Inflammatory macrophage treated with lipopolysaccharide for 1 hour (primary cell): ENCODE measurements at regions not wholly inside any gene's neighbourhood (a gene's known extent, or its start where the extent isn't known, plus 50 kb on each side); places are given as distances from the start of the nearest gene placed in this dataset.
"Not testable (repeated sequence)": the region's sequence is repeated elsewhere in the genome, so short reads cannot be mapped to it uniquely, and the experiment has no call there.

ENCODE experiments used
- DNase-seq, 2 donors: peaks; one replicate each; pipeline ENCODE4 v3.0.0-alpha.2; 2020 to 2022

DNA sequence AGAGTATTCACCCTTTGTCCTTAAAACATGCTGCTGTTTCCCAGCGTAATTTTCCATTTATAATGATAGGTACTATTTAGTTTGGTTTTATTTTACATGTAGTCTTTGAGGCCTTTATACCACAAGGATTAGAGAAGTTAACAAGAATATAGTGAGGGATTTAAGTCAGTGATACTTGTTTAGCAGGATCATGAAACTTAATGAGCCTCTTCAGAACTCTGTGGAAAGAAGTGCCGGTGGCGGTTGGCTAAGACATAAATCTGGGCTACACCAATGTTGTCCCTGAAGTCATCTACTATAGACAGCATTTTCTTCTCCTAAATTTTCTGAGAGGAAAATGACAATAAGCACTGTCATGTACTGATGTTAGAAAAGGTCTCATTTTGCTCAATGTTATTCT lies 1226.0 kb upstream of the SEL1L start:
- no peak for DNase-seq

DNA sequence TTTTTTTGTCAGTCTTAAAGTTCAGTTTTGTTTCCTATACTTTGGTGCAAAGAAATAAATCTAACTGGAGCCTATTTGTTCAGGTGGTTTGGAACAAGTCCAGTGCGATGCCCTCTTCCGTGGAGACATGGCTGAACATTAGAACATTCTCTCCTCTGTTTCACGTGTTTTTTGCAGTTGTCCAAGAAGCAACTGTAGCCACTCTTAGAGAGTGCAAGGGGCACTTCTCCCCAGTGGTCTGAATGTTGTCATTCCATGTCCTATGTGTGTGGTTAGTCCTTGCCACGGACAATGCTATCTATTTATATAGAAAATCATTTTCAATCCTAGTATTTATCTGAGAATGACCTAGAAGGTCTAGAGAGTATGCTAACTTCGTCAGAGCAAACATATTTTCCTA lies 1232.5 kb upstream of the SEL1L start:
- DNase-seq, result no peak

DNA sequence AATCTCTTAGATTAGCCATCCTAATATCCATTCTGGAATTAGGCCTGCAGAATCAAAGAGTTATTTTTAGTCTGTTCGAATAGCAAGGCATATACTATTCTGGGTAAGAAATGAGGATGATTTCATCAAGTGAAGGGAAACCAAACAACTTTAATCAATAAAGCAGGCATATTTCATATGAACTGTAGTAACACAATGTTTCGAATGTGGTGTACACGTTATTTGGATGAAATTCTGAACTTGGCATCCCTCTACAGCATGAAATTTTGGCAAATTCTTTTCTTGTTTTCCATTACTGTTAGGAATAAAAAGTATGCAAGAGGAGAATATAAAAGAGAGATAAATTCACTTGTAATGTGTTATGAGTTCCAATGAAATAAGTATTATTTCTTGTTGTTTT lies 1233.3 kb upstream of the SEL1L start:
- no peak for DNase-seq

DNA sequence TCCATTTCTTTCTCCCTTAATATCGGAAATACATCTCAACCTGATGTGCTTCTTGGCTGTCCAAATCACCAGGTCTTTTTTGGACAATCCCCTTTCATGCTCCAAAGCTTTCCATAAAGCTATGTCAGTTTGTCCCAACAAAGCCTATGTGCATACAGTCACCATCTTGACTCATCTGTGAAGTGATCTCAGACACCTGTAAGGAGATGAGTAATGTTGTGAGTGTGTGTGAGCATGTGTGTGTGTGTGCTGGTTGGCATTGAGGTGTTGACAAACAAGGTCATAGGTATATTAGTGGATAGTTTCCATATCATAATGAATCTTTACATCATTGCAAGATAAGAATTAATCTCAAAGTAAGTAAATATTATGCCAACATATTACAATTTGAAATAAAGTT lies 1243.3 kb upstream of the SEL1L start:
- DNase-seq, result no peak

DNA sequence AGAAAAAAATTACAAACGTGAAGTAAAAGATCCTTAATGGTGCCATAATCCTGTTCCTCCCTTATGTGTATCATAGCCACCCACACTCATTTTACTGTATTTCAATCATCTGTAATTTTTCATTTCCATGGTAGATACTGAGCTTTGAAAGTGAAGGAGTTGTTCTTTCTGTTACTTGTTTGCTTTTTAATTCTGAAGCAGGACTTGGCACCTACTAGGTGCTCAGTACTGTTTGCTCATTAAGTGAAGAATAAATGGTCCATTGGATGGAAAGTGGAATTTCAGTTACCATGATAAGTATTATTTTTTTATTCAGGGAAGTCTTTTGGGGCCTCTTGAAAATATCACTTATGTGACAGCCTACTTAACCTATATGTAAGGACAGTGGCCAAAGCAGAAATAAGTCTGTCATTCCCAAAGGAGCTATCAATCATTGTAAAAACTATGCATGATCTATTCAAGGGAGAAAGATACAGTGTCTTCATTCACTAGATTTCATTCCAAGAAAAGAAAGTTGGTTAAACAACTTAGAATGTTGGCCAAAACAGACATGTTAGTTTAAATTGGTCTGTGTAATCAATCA lies 1244.4 kb upstream of the SEL1L start:
- no peak for DNase-seq

DNA sequence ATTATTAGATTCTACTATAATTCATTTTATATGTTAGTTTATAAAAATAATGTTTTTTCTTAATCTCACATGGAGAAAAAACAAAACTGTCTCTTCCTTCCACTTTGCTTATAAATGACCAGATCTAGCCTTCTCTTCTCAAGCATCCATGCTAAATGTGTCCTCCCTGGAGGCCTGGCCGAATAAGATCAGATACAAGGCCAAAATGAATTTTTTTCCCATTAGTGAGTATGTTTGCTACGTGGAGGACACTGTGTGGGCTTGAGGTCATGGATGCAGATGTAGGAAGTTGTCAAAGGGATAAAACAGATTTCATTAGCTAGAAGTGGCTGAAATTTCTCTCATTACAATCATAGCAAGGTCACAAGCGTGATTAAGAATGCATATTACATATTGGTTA lies 1244.9 kb upstream of the SEL1L start:
- no peak for DNase-seq

DNA sequence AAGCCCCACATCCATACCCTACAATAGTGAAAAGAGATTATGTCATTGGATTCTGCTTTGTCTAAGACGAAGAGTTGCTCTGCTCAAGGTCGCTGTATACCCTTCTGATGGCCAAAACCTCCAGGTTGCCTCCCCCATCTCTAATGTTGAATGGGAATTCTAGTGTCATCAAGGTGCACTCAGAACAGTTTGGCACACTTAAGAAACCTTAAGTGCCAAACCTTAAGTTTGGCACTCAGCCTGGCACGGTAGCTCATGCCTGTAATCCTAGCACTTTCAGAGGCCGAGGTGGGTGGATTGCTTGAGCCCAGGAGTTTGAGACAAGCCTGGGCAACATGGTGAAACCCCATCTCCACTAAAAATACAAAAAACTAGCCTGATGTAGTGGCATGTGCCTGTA lies 1245.6 kb upstream of the SEL1L start:
- no peak for DNase-seq

DNA sequence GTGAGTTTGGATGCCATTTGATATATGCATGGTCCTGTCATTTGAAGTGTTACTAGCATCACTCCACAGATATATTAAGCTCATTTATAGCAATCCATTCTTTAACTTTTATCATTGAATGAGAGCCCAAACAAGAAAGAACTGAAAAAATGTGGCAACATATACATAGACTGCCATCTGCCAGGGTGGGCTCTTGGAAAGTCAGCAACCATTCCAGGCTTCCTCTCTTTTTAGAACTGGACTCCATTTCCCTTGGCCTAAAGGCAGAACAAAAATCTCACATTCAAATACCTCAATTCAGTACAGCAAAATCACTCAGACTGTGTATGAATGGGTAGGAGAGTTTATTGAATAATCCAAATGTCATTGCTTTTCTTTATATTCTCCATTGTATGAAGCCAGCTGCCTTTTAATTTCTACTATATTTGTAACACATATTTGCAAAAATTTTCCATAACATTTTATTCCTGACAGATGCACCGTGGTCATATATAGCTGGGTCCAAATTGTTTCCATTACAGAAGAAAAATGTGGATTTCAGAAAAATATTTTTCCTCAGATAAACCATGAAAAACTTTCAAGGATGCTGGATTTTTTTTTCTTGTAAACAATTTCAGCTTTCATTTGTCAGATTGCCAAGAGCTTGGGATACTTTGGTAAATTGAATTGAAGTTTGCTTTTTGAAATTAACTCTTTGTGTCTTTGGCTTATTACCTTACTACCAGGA lies 1252.3 kb upstream of the SEL1L start:
- DNase-seq, result no peak

DNA sequence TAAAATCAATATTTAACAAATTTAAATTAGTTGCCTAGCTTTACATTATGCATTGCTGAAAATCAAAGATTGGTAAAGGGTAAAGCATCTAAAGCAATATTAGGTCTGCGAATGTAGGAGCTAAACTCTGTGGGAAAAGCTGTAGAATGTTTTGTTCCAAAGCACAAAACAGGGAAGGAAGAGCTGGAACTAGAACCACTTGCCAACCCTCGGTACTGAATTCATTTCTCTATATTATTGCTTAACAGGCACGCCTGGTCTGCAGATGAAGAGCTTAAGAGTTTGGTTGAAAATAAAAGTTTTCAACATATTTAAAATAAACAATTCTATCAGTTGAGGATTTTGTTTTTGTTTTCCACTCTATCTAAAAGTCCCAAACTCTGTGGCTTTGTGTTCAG lies 1252.8 kb upstream of the SEL1L start:
- no peak for DNase-seq

DNA sequence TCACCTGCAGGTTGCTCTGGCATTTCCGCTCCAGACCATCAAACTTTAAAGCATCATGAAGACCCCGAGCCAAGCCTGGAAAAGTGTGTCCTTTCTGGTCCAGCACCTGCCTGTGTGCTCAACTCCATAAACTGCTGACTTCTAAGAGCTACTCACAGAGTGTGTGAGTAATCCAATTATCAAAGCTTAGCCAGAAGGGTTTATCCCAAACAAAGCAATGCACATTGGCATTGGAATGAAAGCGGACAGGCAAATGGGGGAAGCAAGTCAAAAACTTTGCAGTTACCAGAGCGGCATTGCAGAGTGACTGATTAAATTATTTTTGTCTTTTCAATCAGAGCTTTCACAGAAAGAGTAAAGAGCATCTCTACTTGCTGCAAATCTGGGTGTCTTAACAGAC lies 1262.4 kb upstream of the SEL1L start:
- DNase-seq, result no peak

DNA sequence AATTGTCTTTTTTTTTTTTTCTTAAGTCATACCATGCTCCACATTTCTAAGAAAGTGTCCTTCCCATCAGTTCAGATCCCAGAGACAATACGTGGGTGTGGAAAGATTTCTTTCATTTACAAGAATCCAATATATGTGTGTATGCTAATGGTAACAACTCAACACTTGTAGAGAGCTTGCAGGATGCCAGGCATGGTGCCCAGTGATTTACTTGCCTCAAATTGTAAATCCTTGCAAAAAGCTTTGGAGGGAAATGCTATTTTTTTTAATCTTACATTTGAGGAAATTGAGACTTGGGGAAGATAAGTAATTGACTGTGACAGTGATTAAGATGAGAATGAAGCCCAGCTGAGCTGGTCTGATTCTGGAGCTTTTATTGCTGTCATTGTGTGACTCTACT lies 1264.6 kb upstream of the SEL1L start:
- no peak for DNase-seq

DNA sequence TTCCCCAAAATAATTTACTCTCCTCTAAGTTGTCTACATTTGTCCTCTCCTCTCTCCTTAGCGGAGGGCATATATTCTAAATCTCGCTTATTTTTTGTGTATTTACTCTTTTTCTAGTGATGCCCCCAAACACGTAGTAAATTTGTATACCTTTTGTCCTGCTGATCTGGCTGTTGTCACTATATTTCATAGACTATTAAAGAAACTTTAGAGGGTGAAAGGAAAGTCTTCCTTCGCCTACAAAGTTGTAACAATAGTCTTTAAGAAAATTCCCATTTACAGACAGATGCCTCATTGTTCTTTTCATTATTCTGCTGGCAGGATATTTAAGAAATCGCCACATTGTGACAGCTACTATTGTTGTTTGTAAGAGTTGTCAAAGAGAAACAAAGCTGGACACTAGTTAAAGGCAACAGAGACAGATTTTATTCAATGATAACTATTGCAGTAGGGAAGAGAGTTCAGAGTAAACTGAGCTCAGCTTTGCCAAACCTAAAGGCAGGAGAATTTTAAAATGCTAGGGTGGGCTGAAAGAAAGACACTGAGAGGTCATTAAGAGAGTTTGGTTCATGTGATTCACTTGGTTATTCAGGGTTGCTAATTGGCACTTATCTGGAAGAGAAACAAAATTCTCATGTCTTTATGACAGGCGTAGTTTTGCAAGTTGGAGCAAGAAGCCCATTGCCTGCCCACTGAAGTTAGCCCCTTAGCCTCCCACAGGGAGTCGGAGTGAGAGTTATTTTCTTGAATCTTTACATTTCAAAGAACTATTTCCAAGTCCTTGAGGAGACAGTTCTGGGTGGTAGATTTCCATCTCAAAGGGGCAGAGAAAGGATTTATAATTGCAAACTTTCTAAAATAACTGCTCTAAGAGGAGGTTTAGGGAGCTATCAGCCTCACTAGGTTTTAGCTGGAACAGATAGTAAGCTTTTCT lies 1272.5 kb upstream of the SEL1L start:
- DNase-seq, result no peak

DNA sequence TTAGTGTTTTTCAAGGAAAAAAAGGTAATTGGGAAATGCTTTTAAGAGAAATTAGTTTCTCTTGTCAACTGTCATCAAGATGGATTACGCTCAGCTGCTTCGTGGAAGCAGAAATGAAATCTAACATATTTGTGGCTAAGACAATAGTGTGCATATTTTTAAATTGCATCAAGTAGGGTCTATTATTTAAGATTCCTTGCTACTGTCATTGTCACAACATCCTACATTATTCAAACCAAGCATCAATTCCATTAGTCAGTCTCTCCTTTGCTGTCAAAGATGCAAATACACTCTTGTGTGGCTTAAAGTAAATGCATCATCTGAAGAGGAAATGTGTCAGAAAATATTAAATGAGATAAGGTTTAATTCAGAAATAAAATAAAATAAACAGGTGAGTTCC lies 1277.6 kb upstream of the SEL1L start:
- DNase-seq, result no peak

DNA sequence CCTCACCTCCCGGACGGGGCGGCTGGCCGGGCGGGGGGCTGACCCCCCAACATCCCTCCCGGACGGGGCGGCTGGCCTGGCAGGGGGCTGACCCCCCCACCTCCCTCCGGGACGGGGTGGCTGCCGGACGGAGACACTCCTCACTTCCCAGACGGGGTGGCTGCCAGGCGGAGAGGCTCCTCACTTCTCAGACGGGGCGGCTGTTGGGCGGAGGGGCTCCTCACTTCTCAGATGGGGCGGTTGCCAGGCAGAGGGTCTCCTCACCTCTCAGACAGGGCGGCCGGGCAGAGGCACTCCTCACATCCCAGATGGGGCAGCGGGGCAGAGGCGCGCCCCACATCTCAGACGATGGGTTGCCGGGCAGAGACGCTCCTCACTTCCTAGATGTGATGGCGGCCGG lies 1280.7 kb upstream of the SEL1L start:
- not testable (repeated sequence) for DNase-seq

DNA sequence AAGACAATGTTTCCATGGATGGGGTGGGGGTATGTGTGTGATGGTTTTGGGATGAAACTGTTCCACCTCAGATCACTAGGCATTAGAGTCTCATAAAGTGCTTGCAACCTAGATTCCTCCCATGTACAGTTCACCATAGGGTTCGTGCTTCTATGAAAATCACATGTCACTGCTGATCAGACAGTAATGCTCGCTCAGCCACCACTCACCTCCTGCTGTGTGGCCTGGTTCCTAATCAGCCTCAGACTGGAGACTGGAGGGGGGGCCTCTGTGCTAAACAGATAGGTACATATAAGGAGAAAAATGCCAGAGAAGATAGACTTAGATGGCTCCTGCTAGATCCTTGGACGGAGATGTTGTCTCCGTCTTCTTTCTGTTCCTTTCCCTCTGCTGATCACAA lies 1296.9 kb upstream of the SEL1L start:
- DNase-seq, result no peak

DNA sequence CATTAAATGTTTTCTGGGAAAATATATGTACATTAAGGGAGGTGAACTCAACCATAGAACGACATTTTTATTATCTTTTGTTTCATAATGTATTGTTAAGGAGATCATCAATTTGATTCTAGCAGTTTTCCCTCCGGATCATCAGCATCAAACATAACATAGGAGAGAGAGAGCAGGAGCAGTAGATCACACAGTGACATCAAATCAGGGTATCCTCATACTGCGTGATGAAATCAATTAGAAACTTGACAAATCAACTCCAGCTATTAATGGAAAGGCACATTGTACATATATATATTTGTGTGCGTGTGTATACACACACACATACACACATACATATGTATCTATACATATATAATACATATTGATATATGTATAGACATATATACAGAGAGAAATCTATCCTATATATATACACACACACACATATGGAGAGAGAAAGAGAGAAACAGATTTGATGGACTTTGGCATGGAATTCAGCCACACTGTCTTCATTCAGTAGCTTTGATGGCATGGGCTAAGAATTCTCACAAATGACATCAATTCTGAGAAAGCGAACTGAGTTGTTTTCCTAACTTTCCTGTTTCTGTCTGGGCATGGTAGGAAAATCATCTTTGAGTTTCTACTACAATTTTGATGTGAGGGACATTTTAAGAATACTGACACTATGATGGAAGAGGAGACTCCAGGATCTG lies 1302.8 kb upstream of the SEL1L start:
- no peak for DNase-seq

DNA sequence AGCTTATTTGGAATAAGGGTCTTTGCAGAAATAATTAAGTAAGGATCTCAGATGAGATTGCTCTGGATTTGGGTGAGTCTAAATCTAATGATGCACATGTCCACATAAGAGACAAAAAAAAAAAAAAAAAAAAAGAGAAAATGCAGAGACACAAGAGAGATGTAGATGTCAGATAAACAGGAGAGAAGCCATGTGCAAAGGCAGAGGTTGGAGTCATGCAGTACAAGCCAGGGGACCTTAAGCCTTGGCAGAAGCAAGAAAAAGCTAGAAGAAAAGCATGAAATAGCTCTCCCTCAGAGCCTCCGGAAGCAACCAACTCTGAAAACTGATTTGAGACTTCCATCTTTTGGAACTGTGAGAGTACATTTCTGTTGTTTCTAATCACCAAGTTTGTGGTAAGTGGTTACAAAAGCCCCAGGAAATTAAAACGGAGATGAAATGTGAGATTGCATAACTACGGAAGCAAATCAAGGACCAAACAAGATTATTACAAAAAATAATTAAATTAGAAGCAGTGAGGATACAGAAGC lies 1304.0 kb upstream of the SEL1L start:
- DNase-seq, result no peak

DNA sequence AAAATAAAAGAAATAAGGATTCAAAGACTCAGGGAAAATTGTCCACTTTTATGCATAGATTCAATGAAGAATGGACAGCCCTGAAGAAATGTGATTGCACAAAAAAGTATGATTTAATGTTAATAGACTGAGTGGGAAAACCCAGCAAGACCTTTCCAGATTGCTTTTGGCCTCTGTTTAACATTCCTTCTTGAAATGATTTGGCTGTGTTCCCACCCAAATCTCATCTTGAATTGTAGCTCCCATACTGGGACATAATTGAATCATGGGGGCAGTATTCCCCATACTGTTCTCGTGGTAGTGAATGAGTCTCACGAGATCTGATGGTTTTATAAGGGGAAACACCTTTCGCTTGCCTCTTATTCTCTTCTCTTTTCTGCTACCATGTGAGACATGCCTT lies 1316.9 kb upstream of the SEL1L start:
- DNase-seq, result no peak

DNA sequence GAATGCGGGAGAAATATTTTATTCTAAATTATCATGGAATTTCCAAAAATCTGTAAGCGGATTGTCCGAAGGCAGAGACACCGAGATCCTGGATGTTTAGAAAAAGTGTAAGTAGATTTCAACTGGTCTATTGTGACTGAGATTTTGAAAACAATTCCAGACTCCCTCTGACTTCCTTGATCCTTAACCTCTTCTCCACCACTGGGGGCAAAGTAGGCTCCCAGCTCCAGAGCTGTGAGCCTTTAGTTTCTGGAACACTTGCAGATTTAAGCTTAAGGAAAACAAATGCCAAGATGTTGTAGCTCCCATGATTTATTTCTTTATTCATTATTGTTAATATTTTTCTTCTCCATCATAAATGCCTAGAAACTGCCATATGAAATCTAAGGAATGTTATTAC lies 1320.5 kb upstream of the SEL1L start:
- DNase-seq, result no peak

DNA sequence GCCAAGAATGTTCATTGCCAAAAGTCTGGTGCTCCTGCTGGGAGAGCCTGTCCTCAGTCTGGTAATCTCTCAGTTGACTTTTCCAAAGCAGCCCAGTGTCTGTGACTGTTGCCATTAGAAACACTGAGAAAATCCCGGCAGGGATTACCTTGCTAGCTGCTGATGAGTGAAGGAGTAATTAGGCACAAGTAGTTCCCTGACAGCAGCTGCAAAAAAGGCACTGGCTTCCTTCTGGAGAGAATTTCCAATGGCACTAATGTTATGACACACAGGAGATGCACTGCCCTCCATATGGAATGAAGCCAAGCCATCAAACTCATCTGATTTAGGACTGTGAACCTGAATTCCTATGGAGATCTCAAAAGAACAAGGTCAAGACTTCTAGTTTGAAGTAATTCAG lies 1321.2 kb upstream of the SEL1L start:
- DNase-seq, result no peak

DNA sequence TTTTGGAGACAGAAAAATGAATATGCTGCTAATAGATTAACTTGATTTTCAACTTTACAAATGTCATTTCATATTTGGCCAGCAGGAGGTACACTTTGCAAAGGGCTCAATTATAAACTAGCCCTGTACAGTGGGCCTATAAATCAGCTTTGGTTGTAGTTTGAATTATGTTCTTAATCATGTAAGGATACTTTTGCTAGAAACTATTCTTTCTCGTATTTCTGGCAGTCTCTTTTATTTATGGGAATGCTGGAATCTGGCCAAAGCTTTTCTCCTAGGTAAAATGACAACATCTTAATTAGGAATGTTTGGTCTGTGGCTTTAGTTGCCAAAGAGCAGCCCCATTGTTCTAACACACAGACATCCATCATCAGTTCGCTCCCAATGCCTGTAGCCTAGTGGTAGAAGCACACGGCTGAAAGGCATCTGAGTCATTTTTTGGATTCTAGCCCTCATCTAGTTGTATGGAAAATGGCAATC lies 1322.3 kb upstream of the SEL1L start:
- DNase-seq, result peak in 1 of 2 donors; percentile 25

DNA sequence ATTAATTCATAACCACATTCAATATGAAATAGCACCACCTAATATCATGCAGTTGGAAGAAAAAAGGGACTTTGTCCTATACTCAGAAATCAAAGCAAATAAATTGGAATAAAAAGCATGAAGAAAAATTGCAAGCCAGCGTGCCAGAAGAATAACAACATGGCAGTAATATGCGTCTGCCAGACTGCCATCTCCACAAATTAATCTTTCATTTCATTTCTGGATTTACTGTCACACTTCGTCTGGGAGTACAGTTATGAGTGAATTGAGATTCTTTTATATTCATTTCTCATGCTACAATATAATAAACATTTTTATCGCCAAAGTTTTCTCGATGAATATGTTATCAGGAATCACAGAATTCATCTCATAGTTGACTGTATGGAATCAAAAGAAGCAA lies 1327.7 kb upstream of the SEL1L start:
- DNase-seq, result no peak

DNA sequence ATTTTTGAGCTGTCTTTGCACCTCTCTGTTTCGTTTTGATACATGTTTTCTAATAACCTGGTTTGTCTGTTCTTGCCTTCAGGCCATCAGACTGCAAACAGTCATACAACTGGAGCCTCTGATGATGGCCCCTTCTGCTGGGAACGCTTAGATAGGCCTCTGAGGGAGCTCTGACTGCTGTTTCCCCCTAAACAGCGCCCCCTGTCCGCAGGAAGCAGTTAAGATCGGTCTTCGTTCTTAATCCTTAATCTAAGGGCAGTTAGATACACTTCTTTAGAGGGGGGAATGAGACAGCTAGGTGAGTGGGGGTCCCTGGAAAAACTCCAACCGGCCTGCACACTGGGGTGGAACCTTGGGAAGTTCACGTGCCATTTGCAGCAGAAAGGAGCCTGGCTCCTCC lies 1338.8 kb upstream of the SEL1L start:
- no peak for DNase-seq
